ENCODE measurements at regions not wholly inside any gene's neighbourhood (a gene's known extent, or its start where the extent isn't known, plus 50 kb on each side); places are given as distances from the start of the nearest gene placed in this dataset.
A peak's percentile ranks its signal among the peaks of the same experiment; 100 is the strongest.
"Not testable (repeated sequence)": the region's sequence is repeated elsewhere in the genome, so short reads cannot be mapped to it uniquely, and the experiment has no call there.

DNA sequence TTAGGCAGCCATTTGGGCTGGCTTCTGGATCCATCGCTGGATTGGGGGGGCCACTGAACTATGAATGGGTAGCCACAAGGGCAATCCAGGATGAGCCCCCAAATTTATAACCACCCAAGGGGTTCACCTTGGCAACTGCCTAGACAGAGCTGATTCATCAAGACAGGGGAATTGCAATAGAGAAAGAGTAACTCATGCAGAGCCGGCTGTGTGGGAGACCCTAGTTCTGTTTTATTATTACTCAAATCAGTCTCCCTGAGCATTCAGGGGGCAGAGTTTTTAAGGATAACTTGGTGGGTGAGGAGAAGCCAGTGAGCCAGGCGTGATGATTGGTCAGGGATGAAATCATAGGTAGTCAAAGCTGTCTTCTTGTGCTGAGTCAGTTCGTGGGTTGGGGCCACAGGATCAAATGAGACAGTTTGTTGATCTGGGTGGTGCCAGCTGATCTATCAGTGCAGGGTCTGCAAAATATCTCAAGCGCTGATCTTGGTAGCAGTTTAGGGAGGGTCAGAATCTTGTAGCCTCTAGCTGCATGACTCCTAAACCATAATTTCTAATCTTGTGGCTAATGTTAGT is 57.9 kb downstream of the DNAJB9 start:
- DNase-seq (ENCODE audit: low spot score) = no peak

DNA sequence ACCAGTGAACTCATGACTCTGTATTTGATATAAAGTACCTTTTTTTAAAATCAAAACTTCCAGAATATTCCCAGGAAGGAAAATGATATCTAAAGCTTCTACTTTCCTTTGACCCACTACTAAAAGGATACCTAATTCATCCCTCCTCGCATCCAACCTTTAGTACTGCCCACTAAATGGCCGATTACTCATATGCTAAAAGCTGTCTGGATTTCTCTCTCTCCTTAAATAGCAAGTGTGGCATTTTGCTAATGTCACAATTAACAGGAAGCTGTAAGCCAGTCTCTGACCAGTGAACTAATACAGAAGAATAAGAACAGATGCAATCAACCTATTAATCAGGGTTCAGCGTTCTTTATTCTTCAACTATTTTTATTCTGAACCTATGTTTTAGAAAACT is 59.0 kb downstream of the DNAJB9 start:
- no peak for DNase-seq (ENCODE audit: low spot score)

DNA sequence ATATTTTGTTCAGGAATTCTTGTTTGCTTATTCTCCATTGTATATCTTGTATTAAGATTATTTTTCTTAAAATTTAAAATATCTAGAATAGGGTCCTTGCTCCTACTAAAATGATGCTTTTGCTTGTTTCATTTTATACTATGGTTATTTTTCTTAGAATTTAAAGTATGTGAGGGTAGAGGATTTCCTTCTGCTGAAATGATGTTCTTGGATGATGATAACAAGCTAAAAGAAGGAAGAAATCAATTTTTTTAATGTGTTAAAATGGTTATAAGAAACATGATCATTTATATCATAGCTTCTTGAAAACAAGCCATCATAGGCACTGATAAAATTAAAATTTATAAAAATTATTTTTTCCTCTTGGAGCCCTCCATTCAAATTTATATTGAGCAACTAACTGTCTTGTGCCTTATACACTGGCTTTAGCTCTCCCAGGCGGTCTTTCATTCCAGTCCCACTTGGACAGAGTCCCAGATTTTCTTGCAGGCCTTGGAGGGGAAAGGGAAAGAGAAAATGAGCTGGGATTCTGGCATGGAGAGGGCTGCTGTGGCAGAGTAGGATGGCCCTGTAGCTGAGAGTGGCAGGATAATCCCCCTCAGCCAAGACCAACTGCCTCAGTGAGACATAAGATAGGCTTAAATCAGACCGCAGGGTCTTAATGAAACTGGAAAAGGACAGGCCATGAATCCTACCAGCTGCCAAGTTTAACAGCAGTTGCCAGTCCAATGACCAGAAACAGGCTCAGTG is 60.2 kb downstream of the DNAJB9 start:
- DNase-seq (ENCODE audit: low spot score) = no peak

DNA sequence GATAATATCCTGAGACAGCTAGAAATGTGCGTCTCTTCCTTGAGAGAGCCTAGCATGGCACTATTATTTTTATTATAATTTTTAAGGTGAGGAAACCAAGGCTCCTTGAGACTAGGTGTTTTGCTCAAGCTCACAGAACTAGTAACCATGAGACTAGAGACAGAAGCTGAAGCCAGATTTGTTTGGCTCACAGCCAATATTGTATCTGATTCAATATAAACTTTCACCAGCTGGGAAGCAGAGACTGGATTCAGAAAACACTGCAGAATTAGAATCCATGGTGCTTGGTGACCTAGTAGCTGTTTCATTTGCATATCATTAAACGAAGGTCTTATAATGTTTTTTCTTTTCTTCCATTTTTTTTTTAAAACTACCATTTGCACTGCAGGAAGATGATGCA is 64.4 kb downstream of the DNAJB9 start:
- DNase-seq (ENCODE audit: low spot score) = no peak

DNA sequence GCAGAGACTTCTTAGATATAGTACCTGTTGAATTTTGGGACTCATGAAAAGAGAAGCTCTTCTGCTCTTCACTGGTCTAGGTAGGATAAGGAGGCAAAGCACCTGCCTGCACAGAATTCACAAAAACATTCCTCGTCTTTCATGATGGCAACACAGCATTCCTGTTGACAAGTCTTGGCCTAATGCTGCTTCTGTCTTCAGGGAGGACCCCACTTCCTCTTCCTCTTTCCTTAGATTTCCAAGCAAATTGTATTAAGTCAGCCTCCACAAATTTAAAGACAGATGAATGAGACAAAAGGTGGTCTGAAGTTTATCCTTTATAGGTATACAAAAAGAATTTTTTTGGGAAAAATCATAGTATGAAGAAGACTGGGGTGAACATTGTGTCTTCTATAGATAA is 64.9 kb downstream of the DNAJB9 start:
- DNase-seq (ENCODE audit: low spot score) = no peak

DNA sequence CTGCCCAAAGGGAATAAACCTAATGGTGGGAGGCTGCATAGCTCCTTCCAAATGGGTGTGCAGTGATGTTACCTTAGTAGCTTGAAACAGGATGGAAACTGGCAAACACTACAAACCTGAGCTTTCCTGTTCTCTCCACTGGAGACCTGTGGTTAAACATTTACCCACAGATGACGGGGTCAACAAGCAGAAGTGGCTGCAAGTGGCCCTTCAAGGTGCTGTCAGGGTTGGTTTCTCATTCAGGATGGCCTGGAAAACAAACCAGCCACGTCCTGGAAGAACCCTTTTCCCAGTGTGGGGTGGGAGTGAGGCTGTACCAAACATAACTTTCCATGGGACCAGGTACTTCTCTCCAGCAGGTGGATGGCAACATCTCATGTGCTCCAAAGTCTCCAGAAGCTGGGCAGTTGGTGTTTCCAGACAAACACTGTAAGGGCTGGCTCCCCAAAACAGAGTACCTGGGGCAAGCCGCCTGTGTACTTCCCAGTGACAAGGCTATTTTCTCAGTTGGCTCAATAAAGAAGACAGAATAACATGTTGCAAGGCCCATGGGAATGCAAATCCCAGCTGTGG is 67.5 kb downstream of the DNAJB9 start:
- DNase-seq (ENCODE audit: low spot score) = no peak

DNA sequence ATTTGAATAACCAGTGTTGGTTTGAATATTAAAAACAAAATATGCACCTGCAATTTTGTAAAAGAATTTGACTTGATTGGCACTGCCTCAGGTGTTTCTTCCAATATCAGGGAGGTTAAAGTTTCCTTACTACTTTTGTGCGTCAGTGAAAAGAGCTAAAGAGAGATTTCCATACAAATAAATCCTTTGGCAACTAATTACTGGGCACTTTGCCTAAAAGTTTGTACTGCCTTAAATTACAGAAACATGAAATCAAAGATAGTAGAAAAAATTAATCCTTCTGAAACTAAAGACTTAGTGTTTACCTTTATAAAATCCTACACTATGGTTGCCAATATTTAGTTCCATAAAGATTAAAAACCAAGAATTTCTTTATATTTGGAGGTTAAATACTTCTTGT is 72.5 kb downstream of the DNAJB9 start:
- DNase-seq (ENCODE audit: low spot score) = no peak

DNA sequence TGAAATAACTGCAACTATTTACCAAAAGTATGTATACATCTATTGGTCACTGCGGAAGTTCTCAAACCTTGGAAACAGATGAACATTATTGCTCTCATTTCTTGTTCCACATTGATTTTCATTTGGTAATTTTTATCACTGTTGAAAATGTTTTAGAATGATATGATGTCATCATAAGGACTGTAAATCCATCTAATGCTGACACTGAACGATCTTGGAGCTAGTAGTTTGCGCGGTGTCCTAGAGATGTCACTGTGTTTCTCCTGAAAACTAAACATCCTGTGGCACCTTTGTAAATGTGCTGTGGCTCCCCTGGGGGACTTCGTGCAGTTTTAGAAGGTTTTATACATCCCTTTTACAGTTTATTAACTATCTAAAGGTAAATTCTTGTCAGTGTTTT is 73.5 kb downstream of the DNAJB9 start:
- no peak for DNase-seq (ENCODE audit: low spot score)

DNA sequence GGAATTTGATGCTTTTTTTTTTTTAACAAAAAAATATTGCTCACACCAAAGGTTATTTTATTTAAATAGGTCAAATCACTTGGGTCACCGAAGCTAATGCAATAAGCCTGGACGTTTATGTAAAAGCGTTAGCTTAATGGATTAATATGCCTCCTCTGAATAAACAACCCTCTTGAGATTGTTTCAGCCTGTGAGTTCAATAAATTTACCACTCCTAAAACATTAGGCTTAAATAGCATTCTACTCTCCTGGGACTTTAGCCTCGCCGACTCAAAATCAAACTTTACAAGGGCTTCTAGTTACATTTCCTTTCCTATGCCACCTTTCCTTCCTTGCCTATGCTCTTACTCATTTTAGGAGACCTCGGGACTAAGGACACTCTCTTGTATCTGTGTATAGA is 79.3 kb downstream of the DNAJB9 start:
- DNase-seq (ENCODE audit: low spot score) = no peak

DNA sequence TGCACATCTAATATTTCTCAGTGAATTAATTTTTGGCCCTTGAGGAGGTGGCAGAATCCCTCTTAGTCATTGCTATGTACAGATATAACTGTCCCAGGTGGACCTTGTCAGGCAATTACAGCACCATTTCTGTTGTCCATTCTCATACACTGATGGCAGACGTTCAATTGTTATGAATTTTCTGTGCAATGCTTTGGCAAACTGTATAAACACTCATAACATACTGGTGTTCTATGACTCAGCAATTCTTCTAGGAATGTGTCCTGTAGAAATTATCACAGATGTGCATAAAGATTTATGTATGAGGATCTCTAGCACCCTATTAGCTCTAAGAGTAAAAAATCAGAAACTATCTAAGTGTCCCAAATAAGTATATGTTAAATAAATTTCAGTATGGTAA is 80.8 kb downstream of the DNAJB9 start:
- DNase-seq (ENCODE audit: low spot score) = peak; percentile 10

DNA sequence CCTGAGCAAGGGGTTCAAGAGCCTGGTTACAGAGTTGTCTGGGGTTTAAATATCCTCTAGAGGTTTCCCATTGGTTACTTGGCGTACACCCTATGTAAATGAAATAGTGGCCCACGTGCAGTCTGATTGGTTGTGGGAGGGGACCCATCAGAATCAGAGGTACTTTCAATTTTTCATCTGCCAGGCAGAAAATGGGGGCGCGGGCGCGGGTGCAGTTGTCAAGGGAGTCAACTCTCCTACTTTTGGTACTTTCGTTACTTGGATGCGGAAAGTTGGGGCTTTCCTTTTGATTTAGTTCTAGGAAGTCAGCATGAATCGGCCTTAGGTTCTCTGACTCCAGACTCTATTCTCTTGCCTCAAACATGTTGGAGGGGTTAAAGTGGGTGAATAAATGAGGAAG is 83.2 kb downstream of the DNAJB9 start:
- DNase-seq (ENCODE audit: low spot score) = no peak

DNA sequence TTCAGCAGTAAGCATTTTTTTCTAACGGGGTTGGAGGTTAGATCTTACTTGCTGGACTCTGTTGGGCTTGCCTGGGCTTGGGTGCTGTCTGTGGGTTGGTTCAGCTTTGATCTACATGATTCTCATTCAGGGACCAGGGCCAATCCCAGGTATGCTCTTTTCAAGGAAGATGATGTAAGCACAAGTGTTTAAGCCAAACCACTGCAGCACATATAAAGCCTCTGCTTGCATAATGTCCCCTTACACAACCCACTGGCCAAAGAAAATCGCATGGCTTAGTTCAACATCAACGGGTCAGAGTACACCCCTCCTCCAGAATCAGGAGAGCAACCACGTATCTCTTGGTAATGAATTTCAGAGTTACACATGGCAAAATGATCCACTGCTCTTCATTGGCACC is 83.9 kb downstream of the DNAJB9 start:
- no peak for DNase-seq (ENCODE audit: low spot score)

DNA sequence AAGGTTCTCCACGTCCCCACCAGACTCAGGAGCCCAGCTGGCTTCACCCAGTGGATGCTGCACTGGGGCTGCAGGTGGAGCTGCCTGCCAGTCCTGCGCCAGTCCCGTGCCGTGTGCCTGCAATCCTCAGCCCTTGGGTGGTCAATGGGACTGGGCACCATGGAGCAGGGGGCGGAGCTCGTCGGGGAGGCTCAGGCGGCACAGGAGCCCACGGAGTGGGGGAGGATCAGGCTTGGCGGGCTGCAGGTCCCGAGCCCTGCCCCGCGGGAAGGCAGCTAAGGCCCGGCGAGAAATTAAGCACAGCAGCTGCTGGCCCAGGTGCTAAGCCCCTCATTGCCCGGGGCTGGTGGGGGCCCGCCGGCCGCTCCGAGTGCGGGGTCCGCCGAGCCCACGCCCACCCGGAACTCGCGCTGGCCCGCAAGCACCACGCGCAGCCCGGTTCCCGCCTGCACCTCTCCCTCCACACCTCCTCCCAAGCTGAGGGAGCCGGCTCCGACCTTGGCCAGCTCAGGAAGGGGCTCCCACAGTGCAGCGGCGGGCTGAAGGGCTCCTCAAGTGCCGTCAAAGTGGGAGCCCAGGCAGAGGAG is 87.6 kb downstream of the DNAJB9 start:
- DNase-seq (ENCODE audit: low spot score) = not testable (repeated sequence)

DNA sequence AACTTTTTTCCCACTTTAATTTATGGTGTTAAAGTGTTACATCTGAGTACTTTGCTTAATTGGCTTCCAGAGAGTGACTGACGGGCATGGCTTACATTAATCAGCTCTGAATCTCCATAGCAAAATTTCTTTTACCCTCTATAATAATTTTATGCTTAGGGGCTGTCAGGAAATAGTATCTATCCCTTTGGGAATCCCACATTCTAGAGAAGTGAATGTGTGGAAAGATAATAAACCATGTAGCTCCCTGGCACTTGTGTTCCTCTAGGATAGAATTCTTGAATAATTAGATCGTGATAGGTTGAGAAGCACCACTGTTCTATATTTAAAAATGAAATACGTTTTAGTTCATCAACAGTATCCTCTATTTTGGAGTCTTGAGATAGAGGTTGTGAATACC is 89.6 kb downstream of the DNAJB9 start:
- DNase-seq (ENCODE audit: low spot score) = no peak

DNA sequence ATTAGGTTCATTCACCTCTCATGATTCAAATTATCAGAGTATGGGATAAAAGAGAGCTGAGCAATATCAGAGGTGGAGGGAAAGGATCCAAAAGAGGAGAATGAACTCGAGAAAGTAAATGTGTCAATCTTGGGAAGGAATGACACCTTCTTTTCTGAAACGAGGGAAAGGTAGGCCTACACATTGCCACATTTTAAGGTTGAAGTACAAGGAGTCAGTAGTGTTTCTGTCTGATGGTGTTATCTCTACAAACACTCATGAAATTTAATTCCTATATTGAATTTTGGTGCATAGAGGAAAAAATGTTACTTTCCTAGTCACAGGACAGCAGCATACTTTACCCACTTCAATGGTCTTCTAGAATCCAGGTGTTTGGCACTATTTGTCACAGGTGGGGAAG is 90.2 kb downstream of the DNAJB9 start:
- DNase-seq (ENCODE audit: low spot score) = no peak

DNA sequence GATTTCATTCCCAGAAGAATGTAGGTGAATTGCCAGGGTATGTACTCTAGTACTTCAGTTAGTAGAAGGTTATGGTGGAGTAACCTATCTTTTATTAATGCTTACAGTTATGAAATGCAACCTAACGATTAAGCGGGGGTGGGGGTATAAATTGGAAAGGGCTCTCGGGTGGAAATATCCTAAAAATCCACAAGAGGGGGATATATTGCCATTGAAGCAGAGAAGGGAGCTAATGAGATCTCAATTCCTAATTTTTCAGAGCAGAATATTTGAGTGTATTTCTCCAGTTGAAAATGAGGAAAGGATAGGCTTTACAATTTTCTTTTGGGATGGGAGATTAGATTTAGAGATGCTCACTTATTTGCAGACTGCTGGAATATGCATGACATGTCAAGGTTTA is 90.8 kb downstream of the DNAJB9 start:
- DNase-seq (ENCODE audit: low spot score) = peak; percentile 36

DNA sequence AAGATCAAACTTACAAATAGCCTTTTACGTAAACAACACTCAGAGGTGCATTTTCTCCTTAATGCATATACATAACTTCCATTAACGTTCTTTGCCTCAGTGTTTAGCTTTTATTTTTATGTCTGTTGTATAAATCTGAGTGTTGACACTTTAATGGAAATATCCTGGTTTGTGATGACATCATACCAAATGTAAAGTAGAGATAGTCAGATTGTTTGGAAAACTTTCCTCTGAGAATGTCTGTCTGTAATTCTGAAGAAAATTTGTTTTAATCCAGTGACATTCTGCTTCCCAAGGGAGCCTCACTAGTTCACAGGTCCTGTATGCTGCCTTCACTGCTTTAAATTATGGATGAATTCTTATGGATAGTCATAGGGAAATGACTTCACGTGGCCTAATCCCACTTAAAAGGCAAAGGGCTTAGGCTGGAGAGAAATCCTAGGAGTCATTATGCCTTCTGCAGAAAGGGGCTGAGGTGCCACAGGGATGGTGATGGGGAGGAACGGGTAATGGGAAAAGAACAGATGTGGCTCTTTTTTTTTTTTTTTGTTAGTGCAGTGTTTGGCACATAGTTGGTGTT is 93.2 kb downstream of the DNAJB9 start:
- no peak for DNase-seq (ENCODE audit: low spot score)

DNA sequence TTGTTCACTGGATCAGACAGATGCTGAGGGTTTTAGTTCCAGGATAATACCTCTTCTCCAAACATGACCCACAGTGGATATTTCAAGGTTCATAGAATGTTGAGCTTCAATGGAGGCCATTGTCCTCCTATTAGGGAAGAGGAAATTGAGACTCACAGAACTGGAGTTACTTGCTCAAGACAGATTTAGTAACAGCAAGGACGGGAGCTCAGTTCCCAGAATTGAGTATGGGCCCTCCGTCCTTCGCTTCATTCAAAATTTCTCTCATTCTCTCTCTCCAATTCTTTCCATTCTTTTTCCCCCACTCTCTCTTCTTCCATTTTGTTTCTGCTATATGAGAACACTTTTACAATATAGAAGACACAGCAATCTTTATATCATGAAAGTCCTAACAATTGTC is 94.0 kb downstream of the DNAJB9 start:
- DNase-seq (ENCODE audit: low spot score) = no peak

DNA sequence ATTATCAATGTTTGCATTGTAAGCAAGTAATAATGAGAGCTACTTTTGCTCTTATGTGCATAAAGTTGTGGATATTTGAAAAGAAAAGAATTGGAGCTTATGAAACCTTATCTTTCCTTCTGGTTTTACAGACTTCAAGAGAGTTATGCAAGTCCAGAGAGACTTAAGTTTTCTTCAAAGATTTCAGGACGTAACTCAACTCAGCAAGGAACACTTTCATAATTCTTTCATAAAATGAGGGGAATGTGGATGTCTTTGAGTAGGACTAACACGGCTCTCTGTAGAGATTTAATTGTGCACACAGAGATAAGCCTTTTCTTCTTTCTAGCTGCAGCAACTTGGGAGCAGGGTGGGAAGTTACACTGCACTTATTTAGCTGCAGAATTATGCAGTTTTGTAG is 97.5 kb downstream of the DNAJB9 start:
- DNase-seq (ENCODE audit: low spot score) = no peak

DNA sequence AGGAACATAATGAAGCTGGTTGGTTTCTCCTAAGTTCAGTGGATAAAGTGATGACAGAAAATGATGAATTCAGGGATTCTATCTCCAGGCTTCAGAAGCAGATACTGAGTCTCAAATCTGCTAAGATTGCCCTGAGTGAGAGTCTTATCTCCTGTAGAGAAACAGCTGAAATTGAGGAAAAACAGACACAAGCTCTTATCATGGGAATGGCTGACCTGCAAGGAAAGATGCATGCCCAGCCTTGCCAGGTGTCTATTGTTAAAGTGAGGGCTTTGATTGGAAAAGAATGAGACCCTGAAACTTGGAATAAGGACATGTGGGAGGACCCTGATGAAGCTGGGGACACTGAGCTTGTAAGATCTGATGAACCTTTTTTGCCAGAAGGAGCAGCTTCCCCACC is 100.3 kb downstream of the DNAJB9 start:
- DNase-seq (ENCODE audit: low spot score) = no peak

DNA sequence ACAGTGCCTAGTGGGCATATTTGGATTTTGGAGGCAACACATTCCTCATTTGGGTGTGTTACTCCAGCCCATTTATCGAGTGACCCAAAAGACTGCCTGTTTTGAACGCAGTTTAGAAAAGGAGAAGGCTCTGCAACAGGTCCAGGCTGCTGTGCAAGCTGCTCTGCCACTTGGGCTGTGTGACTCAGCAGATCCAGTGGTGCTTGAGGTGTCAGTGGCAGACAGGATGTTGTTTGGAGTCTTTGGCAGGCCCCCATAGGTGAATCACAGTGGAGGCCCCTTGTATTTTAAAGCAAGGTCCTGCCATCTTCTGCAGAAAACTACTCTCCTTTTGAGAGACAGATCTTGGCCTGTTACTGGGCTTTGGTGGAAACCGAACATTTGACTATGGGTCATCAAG is 104.0 kb downstream of the DNAJB9 start:
- not testable (repeated sequence) for DNase-seq (ENCODE audit: low spot score)

DNA sequence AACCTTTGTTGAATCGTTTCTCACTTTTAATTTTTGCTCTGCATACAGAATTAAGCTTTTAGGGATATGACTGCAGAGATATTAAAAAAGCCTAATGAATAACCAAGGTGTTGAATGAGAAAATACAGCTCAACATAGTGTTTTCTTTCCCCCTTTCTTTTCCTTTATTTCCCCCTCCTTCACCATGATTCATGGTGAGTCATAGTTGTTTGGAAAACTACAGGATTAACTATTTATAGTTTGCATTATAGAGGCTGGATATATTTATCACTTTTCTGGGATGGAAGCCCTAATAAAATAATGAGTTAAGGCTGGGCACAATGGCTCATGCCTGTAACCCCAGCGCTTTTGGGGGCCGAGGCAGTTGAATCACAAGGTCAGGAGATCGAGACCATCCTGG is 115.0 kb downstream of the DNAJB9 start:
- DNase-seq (ENCODE audit: low spot score) = peak; percentile 7

DNA sequence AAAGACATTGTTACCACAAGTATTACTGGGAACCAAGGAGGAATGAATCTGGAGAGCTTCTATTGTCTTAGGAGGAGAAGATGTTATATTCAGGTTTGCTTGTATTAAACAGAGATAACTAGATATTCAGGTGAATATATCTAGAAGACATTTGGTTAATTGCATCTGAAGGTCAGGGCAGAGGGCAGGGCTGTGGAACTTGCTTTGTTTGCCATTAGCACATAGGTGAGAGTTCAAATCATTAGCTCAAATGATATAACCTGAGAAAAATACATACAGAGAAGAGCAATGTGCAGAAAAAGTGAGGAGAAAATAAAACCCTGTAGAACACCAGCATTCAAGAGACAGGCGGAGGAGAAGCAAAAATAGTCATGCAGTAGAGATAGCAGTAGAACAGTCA is 116.8 kb downstream of the DNAJB9 start:
- DNase-seq (ENCODE audit: low spot score) = no peak
